ENCODE measurements at regions not wholly inside any gene's neighbourhood (a gene's known extent, or its start where the extent isn't known, plus 50 kb on each side); places are given as distances from the start of the nearest gene placed in this dataset.

- no peak for TF ChIP-seq CTCF (conservative IDR thresholded peaks at IDR 0.05; ENCODE audit: control insufficient read depth, insufficient read depth, low read depth, low read length)
- no peak for DNase-seq (ENCODE audit: low read depth)
- no peak overlapping the region for H3K4me3 ChIP-seq (ENCODE audit: control insufficient read depth, low read depth, low read length)
Observed at GRCh38 chr7:138370956-138371355, 89.1 kb upstream of the TRIM24 start.

- no peak for DNase-seq (ENCODE audit: low read depth)
Observed at GRCh38 chr7:138374119-138374693, 85.9 kb upstream of the TRIM24 start.

GRCh38 chr7:138377306-138377705 lies 82.8 kb upstream of the TRIM24 start:
- no peak overlapping the region for H3K4me3 ChIP-seq (ENCODE audit: control insufficient read depth, low read depth, low read length)
- TF ChIP-seq CTCF (conservative IDR thresholded peaks at IDR 0.05; ENCODE audit: control insufficient read depth, insufficient read depth, low read depth, low read length): no peak
- no peak for DNase-seq (ENCODE audit: low read depth)

More at GRCh38 chr7:138374119-138374693, 85.9 kb upstream of the TRIM24 start:
- no peak overlapping the region for H3K4me3 ChIP-seq (ENCODE audit: control insufficient read depth, low read depth, low read length)
- no peak for TF ChIP-seq CTCF (conservative IDR thresholded peaks at IDR 0.05; ENCODE audit: control insufficient read depth, insufficient read depth, low read depth, low read length)

- DNase-seq (ENCODE audit: low read depth): no peak
- no peak overlapping the region for H3K4me3 ChIP-seq (ENCODE audit: control insufficient read depth, low read depth, low read length)
- no peak for TF ChIP-seq CTCF (conservative IDR thresholded peaks at IDR 0.05; ENCODE audit: control insufficient read depth, insufficient read depth, low read depth, low read length)
Observed at GRCh38 chr7:138378741-138379559, 81.1 kb upstream of the TRIM24 start.

- no peak overlapping the region for H3K4me3 ChIP-seq (ENCODE audit: control insufficient read depth, low read depth, low read length)
- no peak for TF ChIP-seq CTCF (conservative IDR thresholded peaks at IDR 0.05; ENCODE audit: control insufficient read depth, insufficient read depth, low read depth, low read length)
- DNase-seq (ENCODE audit: low read depth): no peak
Observed at GRCh38 chr7:138382862-138383565, 77.0 kb upstream of the TRIM24 start.

GRCh38 chr7:138386821-138387220 lies 73.2 kb upstream of the TRIM24 start:
- H3K4me3 ChIP-seq (ENCODE audit: control insufficient read depth, low read depth, low read length): no peak overlapping the region
- DNase-seq (ENCODE audit: low read depth): no peak
- TF ChIP-seq CTCF (conservative IDR thresholded peaks at IDR 0.05; ENCODE audit: control insufficient read depth, insufficient read depth, low read depth, low read length): no peak

Data from fibroblast of mammary gland (primary cell).